ENCODE measurements at regions not wholly inside any gene's neighbourhood (a gene's known extent, or its start where the extent isn't known, plus 50 kb on each side); places are given as distances from the start of the nearest gene placed in this dataset.
A peak's percentile ranks its signal among the peaks of the same experiment; 100 is the strongest.
"Not testable (repeated sequence)": the region's sequence is repeated elsewhere in the genome, so short reads cannot be mapped to it uniquely, and the experiment has no call there.

GRCh38 chr4:187393531-187394344 is 601.8 kb upstream of the ZFP42 start:
- Histone ChIP-seq H3K4me3 (ENCODE audit: low read depth, low read length) (no peak overlapping the region), H3K27me3 (ENCODE audit: control insufficient read depth, insufficient read depth, low read length) (no peaks in the 10 kb centered on the region), H3K36me3 (ENCODE audit: control insufficient read depth, insufficient read depth, low read length) (no peaks in the 10 kb centered on the region)
- TF ChIP-seq CTCF (IDR thresholded peaks at IDR 0.05; ENCODE audit: insufficient read depth, low read depth, low read length), result no peak
- peak; percentile 51 for DNase-seq (ENCODE audit: low read depth)
- ChIA-PET POLR2A (no interaction called here), CTCF (no interaction called here)

DNA sequence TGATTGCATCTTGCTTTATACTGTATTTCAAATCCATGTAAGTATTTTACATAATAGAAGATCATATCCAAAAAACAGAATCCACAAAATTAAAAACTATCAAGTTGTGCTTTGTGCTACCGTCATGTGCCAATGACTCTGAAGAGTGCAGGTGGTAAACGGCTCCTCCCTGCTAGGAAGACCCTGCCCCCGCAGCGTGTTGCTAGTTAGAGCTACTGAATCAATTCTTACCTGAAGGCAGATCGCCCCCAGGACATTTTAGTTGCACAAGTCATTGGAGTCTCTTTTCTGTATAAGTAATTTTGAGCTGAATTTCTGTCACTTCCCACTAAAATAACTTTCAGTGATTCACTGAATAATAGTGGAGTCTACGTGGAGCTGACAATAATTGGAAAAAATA is 599.5 kb upstream of the ZFP42 start:
- ChIA-PET POLR2A (no interaction called here), CTCF (no interaction called here)
- TF ChIP-seq CTCF (IDR thresholded peaks at IDR 0.05; ENCODE audit: insufficient read depth, low read depth, low read length), result no peak
- H3K36me3 ChIP-seq (ENCODE audit: control insufficient read depth, insufficient read depth, low read length), result no peaks in the 10 kb centered on the region
- no peak overlapping the region for H3K4me3 ChIP-seq (ENCODE audit: low read depth, low read length)
- DNase-seq (ENCODE audit: low read depth), result no peak
- no peaks in the 10 kb centered on the region for H3K27me3 ChIP-seq (ENCODE audit: control insufficient read depth, insufficient read depth, low read length)

DNA sequence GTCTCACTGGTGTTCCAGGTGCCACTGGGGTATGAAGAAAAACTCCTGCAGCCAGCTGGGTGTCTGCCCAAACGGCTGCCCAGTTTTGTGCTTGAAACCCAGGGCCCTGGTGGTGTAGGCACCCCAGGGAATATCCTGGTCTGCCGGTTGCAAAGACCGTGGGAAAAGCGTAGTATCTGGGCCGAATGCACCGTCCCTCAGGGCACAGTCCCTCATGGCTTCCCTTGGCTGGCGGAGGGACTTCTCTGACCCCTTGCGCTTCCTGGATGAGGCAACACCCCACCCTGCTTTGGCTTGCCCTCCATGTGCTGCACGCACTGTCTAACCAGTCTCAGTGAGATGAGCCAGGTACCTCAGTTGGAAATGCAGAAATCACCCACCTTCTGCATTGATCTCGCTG is 587.1 kb upstream of the ZFP42 start:
- H3K4me3 ChIP-seq (ENCODE audit: low read depth, low read length); H3K36me3 ChIP-seq (ENCODE audit: control insufficient read depth, insufficient read depth, low read length); H3K27me3 ChIP-seq (ENCODE audit: control insufficient read depth, insufficient read depth, low read length); DNase-seq (ENCODE audit: low read depth); CTCF ChIA-PET; POLR2A ChIA-PET: not testable (repeated sequence)

DNA sequence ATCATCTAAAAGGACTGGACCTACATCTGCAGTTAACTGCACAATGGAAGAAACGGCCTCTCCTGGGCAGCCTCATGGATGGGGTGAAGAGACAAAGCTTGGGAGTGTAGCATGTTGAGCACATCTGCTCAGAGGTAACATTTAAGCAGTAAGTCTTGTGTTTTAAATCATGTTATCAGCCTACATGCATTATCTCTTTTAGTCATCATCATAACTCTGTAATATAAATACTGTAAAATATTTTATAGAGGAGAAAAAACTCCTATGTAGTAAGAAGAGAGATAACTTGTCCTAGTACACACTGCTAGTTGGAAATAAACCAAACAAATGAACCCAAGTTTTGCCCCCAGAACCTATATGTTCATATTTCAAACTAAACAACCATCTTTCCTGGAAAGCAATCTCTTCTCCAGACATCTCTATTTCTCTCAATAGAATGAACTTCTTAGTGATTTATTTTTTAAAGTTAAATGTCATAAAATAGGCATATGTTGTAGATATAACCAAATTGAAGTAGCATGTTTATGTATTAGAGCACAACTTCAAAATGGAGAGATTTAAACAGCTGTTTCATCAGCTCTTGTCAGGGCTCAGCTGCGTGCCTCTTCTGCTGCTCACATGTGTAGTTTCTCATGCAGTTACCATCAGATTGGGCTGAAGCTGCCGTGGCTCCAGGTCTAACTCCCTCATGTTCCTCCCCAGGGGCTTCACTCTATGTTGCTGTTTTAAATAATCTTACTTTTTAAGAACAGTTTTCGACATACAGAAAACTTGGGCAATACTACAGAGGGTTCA is 581.8 kb upstream of the ZFP42 start:
- no peaks in the 10 kb centered on the region for H3K36me3 ChIP-seq (ENCODE audit: control insufficient read depth, insufficient read depth, low read length)
- no peak for TF ChIP-seq CTCF (IDR thresholded peaks at IDR 0.05; ENCODE audit: insufficient read depth, low read depth, low read length)
- H3K4me3 ChIP-seq (ENCODE audit: low read depth, low read length), result no peak overlapping the region
- ChIA-PET CTCF (interaction anchor here (0.9 kb wide), 1 partner anchor 14 kb away, joined by 5 read pairs; no protein-coding TSS in a partner anchor), POLR2A (no interaction called here)
- H3K27me3 ChIP-seq (ENCODE audit: control insufficient read depth, insufficient read depth, low read length), result no peaks in the 10 kb centered on the region
- DNase-seq (ENCODE audit: low read depth), result no peak

GRCh38 chr4:187414716-187415115 is 580.9 kb upstream of the ZFP42 start:
- ChIA-PET CTCF (no interaction called here), POLR2A (no interaction called here)
- Histone ChIP-seq H3K4me3 (ENCODE audit: low read depth, low read length) (no peak overlapping the region), H3K36me3 (ENCODE audit: control insufficient read depth, insufficient read depth, low read length) (no peaks in the 10 kb centered on the region), H3K27me3 (ENCODE audit: control insufficient read depth, insufficient read depth, low read length) (no peaks in the 10 kb centered on the region)
- DNase-seq (ENCODE audit: low read depth), result no peak
- no peak for TF ChIP-seq CTCF (IDR thresholded peaks at IDR 0.05; ENCODE audit: insufficient read depth, low read depth, low read length)

All from BJ (cell line).